ENCODE measurements at regions not wholly inside any gene's neighbourhood (a gene's known extent, or its start where the extent isn't known, plus 50 kb on each side); places are given as distances from the start of the nearest gene placed in this dataset.

- DNase-seq (ENCODE audit: low read depth in 1 of 2, low spot score in 1 of 2) (no peak), FAIRE-seq (peak; percentile 13), ATAC-seq (no peak)
- no peak for TF ChIP-seq RCOR1 (IDR thresholded peaks at IDR 0.05; ENCODE audit: low read depth, low read length)
- TF ChIP-seq EHMT2 (IDR thresholded peaks at IDR 0.05; ENCODE audit: low read depth) = no peak
- no peak for TF ChIP-seq REST (IDR thresholded peaks at IDR 0.05)
- peak; percentile 70 for TF ChIP-seq MAFK (IDR thresholded peaks at IDR 0.05; ENCODE audit: partially characterized antibody)
- TF ChIP-seq KDM5A (IDR thresholded peaks at IDR 0.05) = no peak
- no peak for TF ChIP-seq FOSB (CRISPR knock-in tag; IDR thresholded peaks at IDR 0.05)
- no peak for TF ChIP-seq GATA3 (IDR thresholded peaks at IDR 0.05; ENCODE audit: borderline replicate concordance)
- Histone ChIP-seq H3K27ac (no peak overlapping the region), H3K4me1 (no peaks in the 10 kb centered on the region), H3K4me2 (no peak overlapping the region), H3K9me3 (no peaks in the 10 kb centered on the region), H3K4me3 (no peak overlapping the region)
- 67% methylated on average over 1 of the region's 1 CpG for WGBS (ENCODE audit: missing lambda C conversion rate)
- CTCF ChIA-PET = no interaction called here
- POLR2A ChIA-PET = no interaction called here
Observed at GRCh38 chr1:188251036-188251435, 1422.3 kb downstream of the PLA2G4A start.

GRCh38 chr1:188261849-188262248, 1433.1 kb downstream of the PLA2G4A start:
- Histone ChIP-seq H3K27ac (no peak overlapping the region), H3K4me2 (no peak overlapping the region), H3K4me1 (no peaks in the 10 kb centered on the region), H3K9me3 (peaks cover 4% of the 10 kb centered on the region; the same call in 1 of the 3 replicates), H3K4me3 (no peak overlapping the region)
- ATAC-seq (no peak), FAIRE-seq (no peak), DNase-seq (ENCODE audit: low read depth in 1 of 2, low spot score in 1 of 2) (no peak)
- 52% methylated on average over 4 of the region's 4 CpGs for WGBS (ENCODE audit: missing lambda C conversion rate)
- ChIA-PET POLR2A (no interaction called here), CTCF (no interaction called here)
- TF ChIP-seq FOXS1 (CRISPR knock-in tag; IDR thresholded peaks at IDR 0.05) (no peak), CHD2 (IDR thresholded peaks at IDR 0.05; ENCODE audit: low read length, partially characterized antibody) (no peak), CHD4 (IDR thresholded peaks at IDR 0.05; ENCODE audit: borderline replicate concordance) (no peak), ZC3H11A (IDR thresholded peaks at IDR 0.05) (no peak), RCOR1 (IDR thresholded peaks at IDR 0.05; ENCODE audit: low read depth, low read length) (no peak), ZFP36 (IDR thresholded peaks at IDR 0.05; ENCODE audit: borderline replicate concordance, partially characterized antibody) (no peak), ZSCAN20 (CRISPR knock-in tag; IDR thresholded peaks at IDR 0.05) (no peak), CBX2 (IDR thresholded peaks at IDR 0.05; ENCODE audit: borderline replicate concordance, low read depth) (no peak), CBX8 (IDR thresholded peaks at IDR 0.05) (no peak), SMC3 (IDR thresholded peaks at IDR 0.05) (no peak), REST (IDR thresholded peaks at IDR 0.05) (no peak), CEBPB (IDR thresholded peaks at IDR 0.05) (no peak)

GRCh38 chr1:188269956-188270355, 1441.2 kb downstream of the PLA2G4A start:
- ChIA-PET POLR2A (no interaction called here), CTCF (no interaction called here)
- no peak for FAIRE-seq
- DNase-seq (ENCODE audit: low read depth in 1 of 2, low spot score in 1 of 2) = no peak
- ATAC-seq = no peak
- no peaks in the 10 kb centered on the region for H3K9me3 ChIP-seq
- H3K4me1 ChIP-seq = no peaks in the 10 kb centered on the region
- 50% methylated on average over 1 of the region's 1 CpG for WGBS (ENCODE audit: missing lambda C conversion rate)
- no peak overlapping the region for H3K27ac ChIP-seq
- no peak overlapping the region for H3K4me3 ChIP-seq
- H3K4me2 ChIP-seq = no peak overlapping the region
- TF ChIP-seq JUN (IDR thresholded peaks at IDR 0.05) (no peak), ZFP36 (IDR thresholded peaks at IDR 0.05; ENCODE audit: borderline replicate concordance, partially characterized antibody) (no peak), TFCP2L1 (CRISPR knock-in tag; IDR thresholded peaks at IDR 0.05) (no peak), USF2 (IDR thresholded peaks at IDR 0.05) (no peak), CTCF (IDR thresholded peaks at IDR 0.05) (no peak), MYC (IDR thresholded peaks at IDR 0.05; ENCODE audit: borderline replicate concordance, low read length) (no peak), BCL3 (IDR thresholded peaks at IDR 0.05) (no peak), MAZ (IDR thresholded peaks at IDR 0.05; ENCODE audit: borderline replicate concordance, low read depth, low read length) (no peak), HOXB5 (CRISPR knock-in tag; IDR thresholded peaks at IDR 0.05) (no peak)

Data from A549 (cell line).